GM10248 (cell line): ENCODE measurements at regions not wholly inside any gene's neighbourhood (a gene's known extent, or its start where the extent isn't known, plus 50 kb on each side); places are given as distances from the start of the nearest gene placed in this dataset.

ENCODE experiments used
- CTCF ChIA-PET: fragments of 300-600 bp; sonication (Branson Sonifier 250); formaldehyde crosslinking; extraction: SDS; loops from one replicate; lab custom pipeline; 2021; ENCODE audit warnings: antibody characterized with exemption; lab: Yijun Ruan, JAX
- POLR2A ChIA-PET: fragments of 350-650 bp; sonication (Branson Sonifier 250); formaldehyde crosslinking; extraction: SDS; loops from one replicate; lab custom pipeline; 2020; ENCODE audit warnings: antibody characterized with exemption; lab: Yijun Ruan, JAX
- DNase-seq: peaks from one replicate; pipeline ENCODE4 v3.0.0; 2012; ENCODE audit errors: extremely low spot score
- CTCF ChIP-seq: IDR thresholded peaks from 2 replicates; pipeline ENCODE4 v1.5.1; 2012; ENCODE audit warnings: mild to moderate bottlenecking, low read depth; ENCODE audit errors: extremely low read depth, missing control alignments, control extremely low read depth

GRCh38 chr2:140023291-140023690, 1243.1 kb upstream of the NXPH2 start:
- TF ChIP-seq CTCF, result no peak
- no peak for DNase-seq
- ChIA-PET POLR2A (no interaction called here), CTCF (interaction anchor here (1.2 kb wide), 1 partner anchor 18 kb away, joined by 3 read pairs; no protein-coding TSS in a partner anchor)

- no peak for DNase-seq
- ChIA-PET POLR2A (no interaction called here), CTCF (no interaction called here)
- no peak for TF ChIP-seq CTCF
Measured at GRCh38 chr2:140018541-140018940, 1238.4 kb upstream of the NXPH2 start.

GRCh38 chr2:140014204-140014546, 1234.0 kb upstream of the NXPH2 start:
- CTCF ChIA-PET, result no interaction called here
- no peak for DNase-seq
- POLR2A ChIA-PET, result no interaction called here
- TF ChIP-seq CTCF, result no peak

- no peak for DNase-seq
- ChIA-PET CTCF (no interaction called here), POLR2A (no interaction called here)
- no peak for TF ChIP-seq CTCF
Measured at GRCh38 chr2:140013545-140014203, 1233.5 kb upstream of the NXPH2 start.

- no peak for DNase-seq
- no peak for TF ChIP-seq CTCF
- ChIA-PET CTCF (no interaction called here), POLR2A (no interaction called here)
Measured at GRCh38 chr2:140011287-140011686, 1231.1 kb upstream of the NXPH2 start.

- ChIA-PET POLR2A (no interaction called here), CTCF (no interaction called here)
- no peak for TF ChIP-seq CTCF
- DNase-seq, result no peak
Measured at GRCh38 chr2:140002110-140002509, 1221.9 kb upstream of the NXPH2 start.
